ENCODE measurements at regions not wholly inside any gene's neighbourhood (a gene's known extent, or its start where the extent isn't known, plus 50 kb on each side); places are given as distances from the start of the nearest gene placed in this dataset.
A peak's percentile ranks its signal among the peaks of the same experiment; 100 is the strongest.
"Not testable (repeated sequence)": the region's sequence is repeated elsewhere in the genome, so short reads cannot be mapped to it uniquely, and the experiment has no call there.

- Histone ChIP-seq H3K27ac (ENCODE audit: control insufficient read depth, insufficient read depth, low read length) (no peak overlapping the region), H2AFZ (ENCODE audit: control insufficient read depth, low read length) (peak overlapping the region; percentile 72), H3K4me1 (ENCODE audit: control insufficient read depth, extremely low read depth, insufficient read depth, low read length) (no peaks in the 10 kb centered on the region), H3K36me3 (ENCODE audit: control insufficient read depth in 2 of 2, extremely low read depth in 1 of 2, insufficient read depth in 2 of 2, low read length in 2 of 2) (no peaks in the 10 kb centered on the region), H3K79me2 (ENCODE audit: control insufficient read depth, insufficient read depth, low read length) (no peaks in the 10 kb centered on the region), H3K27me3 (ENCODE audit: control insufficient read depth, extremely low read depth, insufficient read depth, low read length) (no peaks in the 10 kb centered on the region), H3K9ac (ENCODE audit: control insufficient read depth, extremely low read depth, insufficient read depth, low read length) (no peak overlapping the region), H4K20me1 (ENCODE audit: control insufficient read depth, extremely low read depth, insufficient read depth, low read length) (no peaks in the 10 kb centered on the region), H3K4me2 (ENCODE audit: control insufficient read depth, extremely low read depth, insufficient read depth, low read depth, low read length) (no peak overlapping the region), H3K4me3 (ENCODE audit: control insufficient read depth in 2 of 3, extremely low read depth in 1 of 3, insufficient read depth in 2 of 3, low read depth in 1 of 3, low read length in 3 of 3) (no peak overlapping the region), H3K9me3 (ENCODE audit: control insufficient read depth, low read depth, low read length) (no peaks in the 10 kb centered on the region), H3K9me1 (ENCODE audit: control insufficient read depth, extremely low read depth, insufficient read depth, low read length) (no peaks in the 10 kb centered on the region)
- DNase-seq (ENCODE audit: low read depth, low spot score) (no peak), FAIRE-seq (no peak)
- dilution Hi-C loops (cut with MboI; ENCODE audit: extremely low pct_ligation_motif_present, low sequenced_read_pairs), result no loop called here
- TF ChIP-seq EZH2 (IDR thresholded peaks at IDR 0.05; ENCODE audit: low read length), result no peak
- TF ChIP-seq, protein P1, sequence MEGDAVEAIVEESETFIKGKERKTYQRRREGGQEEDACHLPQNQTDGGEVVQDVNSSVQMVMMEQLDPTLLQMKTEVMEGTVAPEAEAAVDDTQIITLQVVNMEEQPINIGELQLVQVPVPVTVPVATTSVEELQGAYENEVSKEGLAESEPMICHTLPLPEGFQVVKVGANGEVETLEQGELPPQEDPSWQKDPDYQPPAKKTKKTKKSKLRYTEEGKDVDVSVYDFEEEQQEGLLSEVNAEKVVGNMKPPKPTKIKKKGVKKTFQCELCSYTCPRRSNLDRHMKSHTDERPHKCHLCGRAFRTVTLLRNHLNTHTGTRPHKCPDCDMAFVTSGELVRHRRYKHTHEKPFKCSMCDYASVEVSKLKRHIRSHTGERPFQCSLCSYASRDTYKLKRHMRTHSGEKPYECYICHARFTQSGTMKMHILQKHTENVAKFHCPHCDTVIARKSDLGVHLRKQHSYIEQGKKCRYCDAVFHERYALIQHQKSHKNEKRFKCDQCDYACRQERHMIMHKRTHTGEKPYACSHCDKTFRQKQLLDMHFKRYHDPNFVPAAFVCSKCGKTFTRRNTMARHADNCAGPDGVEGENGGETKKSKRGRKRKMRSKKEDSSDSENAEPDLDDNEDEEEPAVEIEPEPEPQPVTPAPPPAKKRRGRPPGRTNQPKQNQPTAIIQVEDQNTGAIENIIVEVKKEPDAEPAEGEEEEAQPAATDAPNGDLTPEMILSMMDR (optimal IDR thresholded peaks at IDR 0.05 in 1 of 3, IDR thresholded peaks at IDR 0.05 in 1 of 3, conservative IDR thresholded peaks at IDR 0.05 in 1 of 3; ENCODE audit: extremely low read depth in 1 of 3, insufficient read depth in 2 of 3, low read length in 3 of 3), result no peak
Measured at GRCh38 chr9:31210978-31211570, 1173.4 kb upstream of the ACO1 start.

GRCh38 chr9:31229976-31230375 is 1154.5 kb upstream of the ACO1 start:
- dilution Hi-C loops (cut with MboI; ENCODE audit: extremely low pct_ligation_motif_present, low sequenced_read_pairs); DNase-seq (ENCODE audit: low read depth, low spot score); H3K4me2 ChIP-seq (ENCODE audit: control insufficient read depth, extremely low read depth, insufficient read depth, low read depth, low read length); H3K36me3 ChIP-seq (ENCODE audit: control insufficient read depth in 2 of 2, extremely low read depth in 1 of 2, insufficient read depth in 2 of 2, low read length in 2 of 2); H3K27ac ChIP-seq (ENCODE audit: control insufficient read depth, insufficient read depth, low read length); H3K27me3 ChIP-seq (ENCODE audit: control insufficient read depth, extremely low read depth, insufficient read depth, low read length); H2AFZ ChIP-seq (ENCODE audit: control insufficient read depth, low read length); H3K79me2 ChIP-seq (ENCODE audit: control insufficient read depth, insufficient read depth, low read length); H3K9ac ChIP-seq (ENCODE audit: control insufficient read depth, extremely low read depth, insufficient read depth, low read length); H3K9me1 ChIP-seq (ENCODE audit: control insufficient read depth, extremely low read depth, insufficient read depth, low read length); H3K9me3 ChIP-seq (ENCODE audit: control insufficient read depth, low read depth, low read length); H4K20me1 ChIP-seq (ENCODE audit: control insufficient read depth, extremely low read depth, insufficient read depth, low read length); H3K4me3 ChIP-seq (ENCODE audit: control insufficient read depth in 2 of 3, extremely low read depth in 1 of 3, insufficient read depth in 2 of 3, low read depth in 1 of 3, low read length in 3 of 3); FAIRE-seq; H3K4me1 ChIP-seq (ENCODE audit: control insufficient read depth, extremely low read depth, insufficient read depth, low read length): not testable (repeated sequence)

- dilution Hi-C loops (cut with MboI; ENCODE audit: extremely low pct_ligation_motif_present, low sequenced_read_pairs), result no loop called here
- FAIRE-seq (no peak), DNase-seq (ENCODE audit: low read depth, low spot score) (no peak)
- Histone ChIP-seq H3K9me3 (ENCODE audit: control insufficient read depth, low read depth, low read length) (peaks cover 3% of the 10 kb centered on the region), H4K20me1 (ENCODE audit: control insufficient read depth, extremely low read depth, insufficient read depth, low read length) (no peaks in the 10 kb centered on the region), H2AFZ (ENCODE audit: control insufficient read depth, low read length) (no peak overlapping the region), H3K4me2 (ENCODE audit: control insufficient read depth, extremely low read depth, insufficient read depth, low read depth, low read length) (no peak overlapping the region), H3K4me3 (ENCODE audit: control insufficient read depth in 2 of 3, extremely low read depth in 1 of 3, insufficient read depth in 2 of 3, low read depth in 1 of 3, low read length in 3 of 3) (no peak overlapping the region), H3K79me2 (ENCODE audit: control insufficient read depth, insufficient read depth, low read length) (no peaks in the 10 kb centered on the region), H3K9me1 (ENCODE audit: control insufficient read depth, extremely low read depth, insufficient read depth, low read length) (no peaks in the 10 kb centered on the region), H3K9ac (ENCODE audit: control insufficient read depth, extremely low read depth, insufficient read depth, low read length) (no peak overlapping the region), H3K4me1 (ENCODE audit: control insufficient read depth, extremely low read depth, insufficient read depth, low read length) (peaks cover 4% of the 10 kb centered on the region), H3K27ac (ENCODE audit: control insufficient read depth, insufficient read depth, low read length) (no peak overlapping the region), H3K36me3 (ENCODE audit: control insufficient read depth in 2 of 2, extremely low read depth in 1 of 2, insufficient read depth in 2 of 2, low read length in 2 of 2) (no peaks in the 10 kb centered on the region), H3K27me3 (ENCODE audit: control insufficient read depth, extremely low read depth, insufficient read depth, low read length) (no peaks in the 10 kb centered on the region)
- TF ChIP-seq, protein P1 (optimal IDR thresholded peaks at IDR 0.05 in 1 of 3, IDR thresholded peaks at IDR 0.05 in 1 of 3, conservative IDR thresholded peaks at IDR 0.05 in 1 of 3; ENCODE audit: extremely low read depth in 1 of 3, insufficient read depth in 2 of 3, low read length in 3 of 3), result no peak
- TF ChIP-seq EZH2 (IDR thresholded peaks at IDR 0.05; ENCODE audit: low read length), result no peak
Measured at GRCh38 chr9:31232485-31232884, 1152.0 kb upstream of the ACO1 start.

All from keratinocyte (primary cell).